Fibroblast of skin of left biceps (primary cell): ENCODE measurements at regions not wholly inside any gene's neighbourhood (a gene's known extent, or its start where the extent isn't known, plus 50 kb on each side); places are given as distances from the start of the nearest gene placed in this dataset.
A peak's percentile ranks its signal among the peaks of the same experiment; 100 is the strongest.

Experiments
- DNase-seq, 2 experiments: peaks; one replicate each; pipeline ENCODE4 v3.0.0-alpha.2; 2013; ENCODE audit warnings: low read depth in 2 of 2

GRCh38 chr5:97400537-97400936 lies 217.5 kb upstream of the RIOK2 start:
- no peak for DNase-seq

DNA sequence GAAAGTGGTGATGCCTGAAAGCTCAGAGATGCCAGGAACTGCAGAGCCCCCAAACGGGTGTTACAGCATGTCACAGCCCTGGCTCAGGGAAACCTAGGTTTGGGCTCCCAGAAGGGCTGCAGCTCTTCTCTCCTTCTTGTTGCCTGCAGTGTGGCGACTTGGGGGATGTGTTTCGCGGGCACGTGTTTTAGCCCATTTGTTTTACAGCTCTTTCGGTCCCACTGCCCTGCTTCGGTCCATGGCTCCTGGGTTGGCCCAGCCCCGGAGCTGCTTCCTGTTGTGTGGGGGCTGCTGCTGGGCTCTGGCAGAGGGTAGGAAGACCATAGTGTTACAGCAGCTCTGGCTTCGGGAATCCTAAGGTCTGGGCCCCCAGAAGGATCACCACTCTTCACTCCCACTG lies 222.9 kb upstream of the RIOK2 start:
- no peak for DNase-seq

DNA sequence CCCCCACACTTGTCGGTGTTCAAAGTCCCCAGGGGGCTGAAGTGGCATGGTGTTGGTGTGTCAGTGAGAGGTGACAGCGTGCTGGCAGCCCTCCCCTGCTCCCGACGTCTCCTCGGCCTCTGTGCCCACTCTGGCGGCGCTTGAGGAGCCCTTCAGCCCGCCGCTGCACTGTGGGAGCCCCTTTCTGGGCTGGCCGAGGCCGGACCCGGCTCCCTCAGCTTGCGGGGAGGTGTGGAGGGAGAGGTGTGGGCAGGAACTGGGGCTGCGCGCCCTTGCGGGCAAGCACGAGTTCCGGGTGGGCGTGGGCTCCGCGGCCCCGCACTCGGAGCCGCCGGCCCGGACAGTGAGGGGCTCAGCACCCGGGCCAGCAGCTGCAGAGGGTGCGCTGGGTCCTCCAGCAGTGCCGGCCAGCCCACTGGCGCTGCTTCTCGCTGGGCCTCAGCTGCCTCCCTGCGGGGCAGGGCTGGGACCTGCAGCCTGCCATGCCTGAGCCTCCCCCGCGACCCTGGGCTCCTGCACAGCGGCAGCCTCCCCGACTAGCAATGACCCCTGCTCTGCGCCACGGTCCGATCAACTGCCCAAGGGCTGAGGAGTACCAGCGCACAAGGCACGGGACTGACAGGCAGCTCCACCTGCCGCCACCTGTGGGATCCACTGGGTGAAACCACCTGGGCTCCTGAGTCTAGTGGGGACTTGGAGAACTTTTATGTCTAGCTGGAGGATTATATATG lies 224.1 kb upstream of the RIOK2 start:
- DNase-seq: no peak

GRCh38 chr5:97408331-97408730 lies 225.3 kb upstream of the RIOK2 start:
- no peak for DNase-seq

GRCh38 chr5:97412959-97413358 lies 229.9 kb upstream of the RIOK2 start:
- no peak for DNase-seq

GRCh38 chr5:97417986-97418385 lies 234.9 kb upstream of the RIOK2 start:
- DNase-seq: no peak

- DNase-seq: no peak
These were observed 235.4 kb upstream of the RIOK2 start for GRCh38 chr5:97418462-97418861.

GRCh38 chr5:97420646-97421045 lies 237.6 kb upstream of the RIOK2 start:
- no peak for DNase-seq

DNA sequence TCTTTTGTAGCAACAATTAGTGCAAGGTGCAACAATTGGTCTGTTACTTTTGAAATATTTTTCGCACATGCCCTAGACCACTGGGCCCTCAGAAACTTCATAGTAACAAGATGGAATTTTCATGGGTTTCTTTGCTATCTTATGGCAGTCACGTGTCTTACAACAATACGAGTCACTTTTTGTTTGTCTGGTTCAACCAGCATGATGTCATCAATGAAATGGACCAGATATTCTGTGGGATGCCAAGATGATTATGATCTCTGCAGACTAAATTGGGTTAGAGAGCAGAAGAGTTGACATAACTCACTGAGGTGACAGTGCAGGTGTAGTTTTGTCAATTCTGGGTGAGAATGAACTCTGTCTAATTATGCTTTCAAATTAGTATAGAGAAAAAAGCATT lies 239.6 kb upstream of the RIOK2 start:
- DNase-seq: no peak

- DNase-seq: peak in 1 of 2 experiments; percentile 1
These were observed 242.5 kb upstream of the RIOK2 start for GRCh38 chr5:97425511-97425910.

- DNase-seq: no peak
These were observed 244.2 kb upstream of the RIOK2 start for GRCh38 chr5:97427235-97427634.

- DNase-seq: no peak
These were observed 251.0 kb upstream of the RIOK2 start for GRCh38 chr5:97434021-97434420.

- DNase-seq: no peak
These were observed 253.4 kb upstream of the RIOK2 start for GRCh38 chr5:97436405-97436804.

GRCh38 chr5:97443740-97444139 lies 260.7 kb upstream of the RIOK2 start:
- no peak for DNase-seq

- DNase-seq: no peak
These were observed 266.1 kb upstream of the RIOK2 start for GRCh38 chr5:97449172-97449571.

DNA sequence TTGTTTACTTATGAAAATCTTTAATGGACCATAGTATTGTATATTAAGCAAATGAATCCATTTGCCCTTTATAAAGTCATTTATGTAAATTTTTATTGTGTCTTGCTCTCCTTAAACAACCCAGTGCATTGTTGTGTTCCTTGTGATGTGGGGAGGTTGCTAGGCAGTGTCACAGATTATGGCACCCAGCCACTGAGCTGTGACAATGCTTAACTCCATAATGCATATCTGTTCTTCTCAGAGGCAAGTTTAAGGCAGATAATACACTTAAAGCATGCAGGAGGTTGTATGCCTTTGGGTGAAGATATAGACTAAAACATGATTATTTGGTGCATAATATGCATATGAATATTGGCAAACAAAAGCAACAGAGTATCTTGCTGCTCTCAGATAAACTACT lies 269.6 kb upstream of the RIOK2 start:
- no peak for DNase-seq

GRCh38 chr5:97453263-97453662 lies 270.2 kb upstream of the RIOK2 start:
- no peak for DNase-seq

- DNase-seq: no peak
These were observed 271.0 kb upstream of the RIOK2 start for GRCh38 chr5:97454015-97454414.

DNA sequence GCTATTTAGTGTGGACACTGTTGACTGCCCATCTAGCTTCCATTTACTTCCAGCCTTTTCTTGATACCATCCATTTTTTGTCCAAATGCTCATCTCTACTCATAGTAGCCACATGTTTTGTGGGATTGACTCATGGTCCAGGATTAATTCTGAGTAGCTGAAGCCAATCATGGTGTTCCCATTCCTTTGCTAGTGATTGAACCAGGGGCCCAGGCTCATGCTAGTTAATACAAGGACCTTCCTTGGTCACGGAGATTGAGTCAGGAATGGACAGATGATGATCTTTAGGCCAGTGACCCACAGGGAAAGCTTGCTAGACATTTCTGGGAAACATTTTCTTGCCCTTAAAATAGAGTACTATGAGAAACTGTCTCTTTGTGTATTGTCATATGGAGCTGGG lies 272.9 kb upstream of the RIOK2 start:
- DNase-seq: no peak

DNA sequence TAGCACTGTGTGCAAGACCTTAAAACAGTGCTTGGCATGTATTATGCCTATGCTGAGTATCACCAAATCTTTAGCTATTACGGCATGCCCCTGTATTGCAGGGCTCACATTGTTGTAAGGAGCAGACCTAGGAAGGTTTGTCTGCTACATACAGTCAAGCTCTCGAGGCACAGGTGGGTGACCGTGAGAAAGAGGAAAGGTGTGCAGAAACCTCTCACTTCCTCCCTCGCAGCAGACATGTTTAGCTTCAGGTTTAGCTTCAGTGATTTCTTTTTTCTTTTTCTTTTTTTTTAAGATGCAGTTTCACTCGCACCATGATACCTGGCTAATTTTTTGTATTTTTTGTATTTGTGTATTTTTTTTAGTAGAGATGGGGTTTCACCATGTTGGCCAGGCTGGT lies 275.8 kb upstream of the RIOK2 start:
- no peak for DNase-seq

DNA sequence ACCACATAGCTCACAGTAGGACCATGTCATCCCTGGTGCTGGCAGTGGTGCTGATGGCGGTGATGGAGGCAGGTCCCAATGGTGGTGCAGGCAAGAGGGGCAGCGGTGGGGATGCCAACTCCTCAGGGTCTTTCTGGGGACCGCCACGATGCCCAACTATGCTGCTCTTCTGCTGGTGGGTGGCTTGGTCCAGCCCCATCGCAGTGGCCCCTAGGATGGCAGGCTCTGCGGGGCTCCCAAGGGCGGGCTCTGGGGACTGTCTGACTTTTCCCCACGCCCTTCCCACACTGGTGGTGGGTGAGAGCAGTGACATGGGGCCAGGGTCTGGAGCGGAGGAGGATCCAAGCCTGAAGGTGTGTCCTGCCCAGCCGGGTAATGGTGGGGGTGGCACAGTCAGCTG lies 288.9 kb upstream of the RIOK2 start:
- DNase-seq: no peak

- DNase-seq: no peak
These were observed 292.8 kb upstream of the RIOK2 start for GRCh38 chr5:97475847-97476246.

DNA sequence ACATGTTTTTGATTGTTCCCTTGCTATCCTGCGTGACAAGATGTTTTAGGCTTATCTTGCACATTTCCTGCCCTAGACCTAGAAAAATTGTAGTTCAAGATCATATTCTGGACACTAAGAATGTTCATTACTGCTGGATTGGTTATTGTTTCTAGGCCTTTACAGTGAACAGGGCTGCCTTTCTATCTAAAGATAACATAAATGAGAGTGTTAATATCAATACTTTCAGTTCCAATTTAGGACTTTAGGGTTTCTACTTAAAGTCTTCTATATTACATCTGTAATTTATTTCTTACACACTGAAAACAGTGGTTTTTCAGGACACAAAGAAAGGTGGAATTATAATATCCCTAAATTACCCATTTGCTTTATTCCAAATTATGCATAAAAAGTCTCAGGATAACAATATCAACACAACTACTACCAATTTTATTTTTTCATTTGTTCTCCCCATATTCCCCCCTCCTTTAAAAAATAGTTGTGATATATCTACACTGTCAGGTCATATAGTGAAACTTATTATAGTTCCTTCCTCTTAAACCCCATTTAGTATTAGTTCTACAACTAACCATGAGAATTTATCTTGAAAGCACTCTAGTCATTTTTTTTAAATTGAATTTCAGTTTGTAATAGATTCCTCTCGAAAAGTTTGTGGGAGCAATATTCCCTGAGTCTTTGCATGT lies 293.9 kb upstream of the RIOK2 start:
- DNase-seq: no peak

DNA sequence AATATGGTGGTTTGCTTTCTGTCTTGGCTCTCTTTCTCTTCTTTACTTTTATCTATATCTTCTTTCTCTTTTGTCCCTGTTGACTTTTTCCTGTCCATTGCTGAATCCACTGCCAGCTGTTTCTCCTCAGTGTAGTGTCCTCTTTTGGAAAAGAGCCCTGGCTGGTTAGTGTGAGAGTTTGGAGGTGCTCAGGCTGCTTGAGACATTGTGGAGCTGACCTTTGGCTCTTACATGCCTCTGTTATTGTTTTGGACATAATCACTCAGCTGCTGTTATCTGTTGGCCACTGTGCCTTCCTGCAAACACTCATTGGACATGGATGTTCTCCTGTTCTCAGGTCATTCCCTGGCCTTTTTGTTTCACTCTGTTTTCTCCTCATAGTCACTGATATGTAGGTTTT lies 295.4 kb upstream of the RIOK2 start:
- no peak for DNase-seq
